Prostate gland (tissue), 2 donors: ENCODE measurements at regions not wholly inside any gene's neighbourhood (a gene's known extent, or its start where the extent isn't known, plus 50 kb on each side); places are given as distances from the start of the nearest gene placed in this dataset.

Source experiments
- DNase-seq: peaks from one replicate; pipeline ENCODE4 v3.0.0-alpha.2; 2019; ENCODE audit warnings: low spot score
- H3K27ac ChIP-seq, 2 donors: fragments of 200-600 bp; sonication (generic); 2 replicates each; pipeline ENCODE4 v1.5.1; 2017 to 2019
- H3K27me3 ChIP-seq: fragments of 200-600 bp; sonication (generic); replicated peaks from 2 replicates; pipeline ENCODE4 v1.5.1; 2019; ENCODE audit not compliant: insufficient read depth
- H3K36me3 ChIP-seq, 2 donors: fragments of 200-600 bp; sonication (generic); 1 replicate in 1 of 2; 2 replicates in 1 of 2; pipeline versions ENCODE4 v1.5.1 to v1.8.1; 2017 to 2019
- H3K4me1 ChIP-seq: fragments of 200-600 bp; sonication (generic); replicated peaks from 2 replicates; pipeline ENCODE4 v1.5.1; 2019
- H3K4me3 ChIP-seq, 2 donors: fragments of 200-600 bp; sonication (generic); 2 replicates each; pipeline ENCODE4 v1.5.1; 2017 to 2019
- H3K9me3 ChIP-seq: fragments of 200-600 bp; sonication (generic); 2 replicates; pipeline ENCODE4 v1.5.1; 2017
- POLR2A ChIP-seq: fragments of 450-650 bp; IDR thresholded peaks from one replicate; pipeline ENCODE4 v1.6.1; 2016; ENCODE audit warnings: antibody characterized with exemption, mild to moderate bottlenecking
- POLR2AphosphoS5 ChIP-seq: sonication (generic); formaldehyde crosslinking; IDR thresholded peaks from one replicate; pipeline ENCODE4 v1.6.1; 2017; ENCODE audit warnings: antibody characterized with exemption
- WGBS: methylation state at CpG from one replicate; pipeline ENCODE4 v1.1.5; 2018; 5-methylcytosine and 5-hydroxymethylcytosine counted together
- intact Hi-C: fragments of 100-400 bp; cut with DNase I; formaldehyde crosslinking; loops from one replicate; pipeline ENCODE4 v1.14.2; 2022
- TF ChIP-seq, protein P1 (sequence below), 4 experiments: fragments of 200-600 bp in 2 of 4; fragments of 450-650 bp in 2 of 4; sonication (generic) in 2 of 4; IDR thresholded peaks; 1 replicate in 3 of 4; 2 replicates in 1 of 4; pipeline ENCODE4 v1.5.1; 2016 to 2019; ENCODE audit warnings: antibody characterized with exemption in 4 of 4, mild to moderate bottlenecking in 2 of 4, moderate library complexity in 2 of 4

DNA sequence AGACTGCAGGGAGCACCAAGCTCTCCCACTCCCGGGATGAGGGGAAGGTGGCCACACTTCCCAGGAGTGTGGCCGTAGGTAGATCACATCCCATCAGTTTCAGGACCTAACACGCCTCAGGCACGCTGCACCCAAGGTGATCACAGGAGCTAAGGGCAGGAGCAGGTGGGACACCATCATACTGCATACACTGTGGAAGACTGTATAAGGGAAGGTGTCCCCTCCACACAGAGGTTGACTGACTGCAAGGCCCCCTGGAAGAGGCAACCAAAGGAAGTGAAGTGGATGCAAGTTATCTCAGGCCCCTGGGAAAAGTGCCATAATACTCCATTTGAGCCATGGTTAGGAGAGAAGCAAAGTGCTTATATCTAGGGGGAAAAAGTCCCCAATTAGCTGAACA lies 351.9 kb upstream of the SMIM21 start:
- DNase-seq = no peak

DNA sequence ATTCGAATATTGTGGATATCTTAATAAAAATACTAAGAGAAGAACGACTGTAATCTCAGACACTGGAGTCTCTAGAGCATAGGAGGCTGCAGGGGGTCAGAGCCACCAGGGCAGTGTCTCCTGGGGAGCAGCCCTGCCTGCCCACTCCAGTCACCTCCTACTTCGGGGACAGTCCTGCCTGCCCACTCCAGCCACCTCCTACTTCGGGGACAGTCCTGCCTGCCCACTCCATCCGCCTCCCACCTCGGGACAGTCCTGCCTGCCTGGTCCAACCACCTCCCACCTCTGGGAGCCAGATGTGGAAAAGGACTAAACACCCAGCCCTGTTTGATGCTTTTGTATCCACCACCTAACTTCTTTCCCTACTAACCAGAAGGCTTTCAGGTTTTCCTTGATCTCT lies 350.1 kb upstream of the SMIM21 start:
- Histone ChIP-seq H3K4me3 (no peak overlapping the region), H3K9me3 (no peaks in the 10 kb centered on the region), H3K4me1 (no peaks in the 10 kb centered on the region), H3K36me3 (no peaks in the 10 kb centered on the region), H3K27me3 (no peaks in the 10 kb centered on the region), H3K27ac (no peak overlapping the region)
- 79% methylated on average over 6 of the region's 6 CpGs for WGBS
- TF ChIP-seq, protein P1, sequence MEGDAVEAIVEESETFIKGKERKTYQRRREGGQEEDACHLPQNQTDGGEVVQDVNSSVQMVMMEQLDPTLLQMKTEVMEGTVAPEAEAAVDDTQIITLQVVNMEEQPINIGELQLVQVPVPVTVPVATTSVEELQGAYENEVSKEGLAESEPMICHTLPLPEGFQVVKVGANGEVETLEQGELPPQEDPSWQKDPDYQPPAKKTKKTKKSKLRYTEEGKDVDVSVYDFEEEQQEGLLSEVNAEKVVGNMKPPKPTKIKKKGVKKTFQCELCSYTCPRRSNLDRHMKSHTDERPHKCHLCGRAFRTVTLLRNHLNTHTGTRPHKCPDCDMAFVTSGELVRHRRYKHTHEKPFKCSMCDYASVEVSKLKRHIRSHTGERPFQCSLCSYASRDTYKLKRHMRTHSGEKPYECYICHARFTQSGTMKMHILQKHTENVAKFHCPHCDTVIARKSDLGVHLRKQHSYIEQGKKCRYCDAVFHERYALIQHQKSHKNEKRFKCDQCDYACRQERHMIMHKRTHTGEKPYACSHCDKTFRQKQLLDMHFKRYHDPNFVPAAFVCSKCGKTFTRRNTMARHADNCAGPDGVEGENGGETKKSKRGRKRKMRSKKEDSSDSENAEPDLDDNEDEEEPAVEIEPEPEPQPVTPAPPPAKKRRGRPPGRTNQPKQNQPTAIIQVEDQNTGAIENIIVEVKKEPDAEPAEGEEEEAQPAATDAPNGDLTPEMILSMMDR (IDR thresholded peaks at IDR 0.05) = no peak
- TF ChIP-seq POLR2AphosphoS5 (no peak), POLR2A (no peak)
- intact Hi-C loops = no loop called here
- no peak for DNase-seq

More for the DNA sequence above, 351.9 kb upstream of the SMIM21 start:
- Histone ChIP-seq H3K9me3 (no peaks in the 10 kb centered on the region), H3K27me3 (no peaks in the 10 kb centered on the region), H3K27ac (no peak overlapping the region), H3K4me1 (no peaks in the 10 kb centered on the region), H3K36me3 (no peaks in the 10 kb centered on the region), H3K4me3 (no peak overlapping the region)
- WGBS = 92% methylated on average over 4 of the region's 4 CpGs
- intact Hi-C loops = no loop called here
- TF ChIP-seq POLR2A (no peak), POLR2AphosphoS5 (no peak)
- TF ChIP-seq, protein P1 (IDR thresholded peaks at IDR 0.05) = no peak

DNA sequence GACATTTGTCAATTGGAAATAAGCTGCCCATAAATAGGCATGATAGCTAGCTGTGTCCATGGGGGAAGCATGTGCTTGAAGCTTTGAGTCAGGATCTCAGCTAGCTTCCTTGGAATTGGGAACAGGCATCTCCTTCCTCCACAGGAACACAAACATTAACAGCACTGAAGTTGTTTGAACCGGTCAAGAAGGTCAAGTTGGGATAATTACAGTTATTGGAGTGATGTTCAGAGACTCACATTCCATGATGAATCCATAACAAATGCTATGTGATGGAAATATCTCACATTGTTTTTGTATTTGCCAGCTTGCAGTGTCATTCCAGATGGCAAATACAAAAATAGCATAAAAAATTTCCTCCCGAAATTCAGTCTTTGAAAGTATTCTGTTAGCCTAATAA lies 347.6 kb upstream of the SMIM21 start:
- WGBS = 34% methylated on average over 2 of the region's 2 CpGs
- Histone ChIP-seq H3K9me3 (no peaks in the 10 kb centered on the region), H3K4me1 (no peaks in the 10 kb centered on the region), H3K27me3 (no peaks in the 10 kb centered on the region), H3K36me3 (no peaks in the 10 kb centered on the region), H3K4me3 (no peak overlapping the region), H3K27ac (no peak overlapping the region)
- DNase-seq = no peak
- intact Hi-C loops = no loop called here
- TF ChIP-seq POLR2A (no peak), POLR2AphosphoS5 (no peak)
- TF ChIP-seq, protein P1 (IDR thresholded peaks at IDR 0.05) = no peak

DNA sequence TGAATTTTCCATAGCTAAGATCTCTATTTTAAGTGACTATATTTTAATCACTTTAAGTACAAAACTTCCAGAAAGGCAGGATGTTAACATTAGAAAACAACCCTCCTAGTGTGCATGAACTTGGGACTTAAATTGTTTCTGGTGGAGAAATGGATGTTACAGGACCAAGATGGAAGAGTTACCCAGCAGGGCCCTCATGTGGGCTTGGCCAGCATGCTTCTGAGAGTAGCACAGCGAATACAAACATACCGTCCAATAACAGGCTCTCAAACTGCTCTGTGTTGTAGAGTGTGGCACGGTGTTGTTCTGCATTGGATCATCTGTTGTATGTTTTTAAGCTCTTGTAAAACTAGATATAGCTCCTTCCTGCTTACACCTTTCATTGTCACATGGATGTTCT lies 346.1 kb upstream of the SMIM21 start:
- Histone ChIP-seq H3K4me3 (no peak overlapping the region), H3K27ac (no peak overlapping the region), H3K9me3 (no peaks in the 10 kb centered on the region), H3K4me1 (no peaks in the 10 kb centered on the region), H3K27me3 (no peaks in the 10 kb centered on the region), H3K36me3 (no peaks in the 10 kb centered on the region)
- no peak for TF ChIP-seq POLR2A
- no peak for TF ChIP-seq POLR2AphosphoS5
- TF ChIP-seq, protein P1 (IDR thresholded peaks at IDR 0.05) = no peak
- 67% methylated on average over 3 of the region's 3 CpGs for WGBS
- intact Hi-C loops = no loop called here
- DNase-seq = no peak

DNA sequence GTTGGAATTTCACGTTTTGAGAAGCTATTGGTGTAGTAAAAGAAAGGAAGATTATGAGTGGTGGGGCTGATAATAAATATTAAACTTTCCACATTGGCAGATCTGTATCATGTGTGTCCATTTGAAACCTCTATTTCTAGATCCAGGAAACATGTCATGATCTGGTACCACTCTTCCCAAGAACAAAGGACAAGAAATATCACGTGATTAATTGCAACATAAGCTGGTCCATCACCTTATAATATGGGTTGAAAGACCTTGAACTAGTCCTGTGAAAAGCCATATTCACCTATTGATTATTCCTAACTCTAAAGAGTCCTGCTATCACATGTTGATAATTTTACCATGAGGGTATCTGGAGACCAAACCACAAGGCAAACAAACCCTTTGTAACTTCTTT lies 335.3 kb upstream of the SMIM21 start:
- H3K9me3 ChIP-seq = no peaks in the 10 kb centered on the region
- no peaks in the 10 kb centered on the region for H3K36me3 ChIP-seq
- H3K27ac ChIP-seq = no peak overlapping the region
- no peaks in the 10 kb centered on the region for H3K4me1 ChIP-seq
- intact Hi-C loops = no loop called here
- H3K4me3 ChIP-seq = no peak overlapping the region
- TF ChIP-seq, protein P1 (IDR thresholded peaks at IDR 0.05) = no peak
- TF ChIP-seq POLR2A (no peak), POLR2AphosphoS5 (no peak)
- no peak for DNase-seq
- WGBS = 83% methylated on average over 2 of the region's 2 CpGs
- no peaks in the 10 kb centered on the region for H3K27me3 ChIP-seq
